Gastrocnemius medialis (tissue), 4 donors: ENCODE measurements at regions not wholly inside any gene's neighbourhood (a gene's known extent, or its start where the extent isn't known, plus 50 kb on each side); places are given as distances from the start of the nearest gene placed in this dataset.

Experiments used
- CTCF ChIP-seq, 5 experiments: fragments of 450-650 bp in 3 of 5; fragments of 200-600 bp in 2 of 5; sonication (generic) in 2 of 5; IDR thresholded peaks in 4 of 5; conservative IDR thresholded peaks in 1 of 5; 1 replicate in 4 of 5; 2 replicates in 1 of 5; pipeline ENCODE4 v1.5.1; 2016 to 2019; ENCODE audit warnings: antibody characterized with exemption in 5 of 5, mild to moderate bottlenecking in 3 of 5, moderate library complexity in 3 of 5
- POLR2A ChIP-seq, 2 donors: fragments of 450-650 bp; IDR thresholded peaks; one replicate each; pipeline ENCODE4 v1.6.1; 2017; ENCODE audit warnings: antibody characterized with exemption in 2 of 2, mild to moderate bottlenecking in 2 of 2, moderate library complexity in 2 of 2

- no peak for TF ChIP-seq POLR2A (IDR thresholded peaks at IDR 0.05)
- TF ChIP-seq CTCF (IDR thresholded peaks at IDR 0.05 in 4 of 5, conservative IDR thresholded peaks at IDR 0.05 in 1 of 5), result no peak
Measured at GRCh38 chr5:14034963-14035362, 90.5 kb upstream of the DNAH5 start.
